SU-DHL-6 (cell line): ENCODE measurements at regions not wholly inside any gene's neighbourhood (a gene's known extent, or its start where the extent isn't known, plus 50 kb on each side); places are given as distances from the start of the nearest gene placed in this dataset.

Experiments
- H2AFZ ChIP-seq: fragments of 200-600 bp; sonication (generic); 2 replicates; pipeline ENCODE4 v1.6.1; 2014; ENCODE audit warnings: low read depth, mild to moderate bottlenecking, moderate library complexity, mixed read lengths, antibody characterized with exemption, low read length; ENCODE audit not compliant: severe bottlenecking
- H3F3A ChIP-seq: fragments of 200-600 bp; shearing (Covaris generic); 2 replicates; pipeline ENCODE4 v1.6.0; 2016; ENCODE audit warnings: antibody characterized with exemption, mild to moderate bottlenecking; ENCODE audit not compliant: insufficient read depth
- H3K27ac ChIP-seq: fragments of 200-600 bp; sonication (generic); 2 replicates; pipeline ENCODE4 v1.5.1; 2016; ENCODE audit warnings: low read depth, mild to moderate bottlenecking, low read length, moderate library complexity, mixed read lengths
- H3K27me3 ChIP-seq: fragments of 200-600 bp; sonication (generic), shearing (Covaris generic); 2 replicates; pipeline ENCODE4 v1.6.0; 2014; ENCODE audit warnings: mild to moderate bottlenecking, low read length
- H3K36me3 ChIP-seq: fragments of 200-600 bp; sonication (generic); 2 replicates; pipeline ENCODE4 v1.6.1; 2014; ENCODE audit warnings: mild to moderate bottlenecking, low read length, mixed read lengths
- H3K4me2 ChIP-seq: fragments of 300-600, 200-600 bp; shearing (Covaris generic), sonication (generic); 2 replicates; pipeline ENCODE4 v1.6.0; 2014; ENCODE audit warnings: low read length, low read depth, mild to moderate bottlenecking; ENCODE audit not compliant: poor library complexity, severe bottlenecking
- H3K4me3 ChIP-seq: fragments of 200-600 bp; sonication (generic); 2 replicates; pipeline ENCODE4 v1.5.1; 2014; ENCODE audit warnings: antibody characterized with exemption, low read length, mild to moderate bottlenecking, mixed read lengths; ENCODE audit not compliant: insufficient read depth, poor library complexity, severe bottlenecking
- H3K79me2 ChIP-seq: fragments of 200-600 bp; sonication (generic); 2 replicates; pipeline ENCODE4 v1.6.1; 2014; ENCODE audit warnings: mild to moderate bottlenecking, low read length, moderate library complexity; ENCODE audit not compliant: insufficient read depth
- H3K9ac ChIP-seq: fragments of 200-600 bp; sonication (generic); 2 replicates; pipeline ENCODE4 v1.7.0; 2014; ENCODE audit warnings: mild to moderate bottlenecking, low read length
- H3K9me2 ChIP-seq: fragments of 200-600 bp; sonication (generic); replicated peaks from 2 replicates; pipeline ENCODE4 v1.6.1; 2014; ENCODE audit warnings: low read length; ENCODE audit not compliant: insufficient read depth
- H3K9me3 ChIP-seq: fragments of 200-600 bp; sonication (generic); 2 replicates; pipeline ENCODE4 v1.6.1; 2014; ENCODE audit warnings: low read length, mixed read lengths; ENCODE audit not compliant: insufficient read depth
- H4K20me1 ChIP-seq: fragments of 200-600 bp; sonication (generic); 2 replicates; pipeline ENCODE4 v1.6.1; 2014; ENCODE audit warnings: low read depth, mild to moderate bottlenecking, antibody characterized with exemption, low read length, moderate library complexity, mixed read lengths
- EZH2phosphoT487 ChIP-seq: fragments of 200-600 bp; sonication (generic), shearing (Covaris generic); conservative IDR thresholded peaks from 2 replicates; pipeline ENCODE4 v1.6.1; 2018; ENCODE audit warnings: mild to moderate bottlenecking, antibody characterized with exemption, low read length, moderate library complexity, mixed read lengths
- TF ChIP-seq, protein P1 (sequence below): fragments of 200-600 bp; sonication (generic); IDR thresholded peaks from one replicate; pipeline ENCODE4 v1.5.1; 2017; ENCODE audit warnings: antibody characterized with exemption, mild to moderate bottlenecking, low read length, moderate library complexity; ENCODE audit not compliant: insufficient read depth, poor library complexity, severe bottlenecking

GRCh38 chr20:52760791-52761190 is 211.4 kb upstream of the TSHZ2 start:
- no peaks in the 10 kb centered on the region for H3K79me2 ChIP-seq
- H4K20me1 ChIP-seq = no peaks in the 10 kb centered on the region
- H3K27me3 ChIP-seq = no peaks in the 10 kb centered on the region
- no peaks in the 10 kb centered on the region for H3K36me3 ChIP-seq
- no peaks in the 10 kb centered on the region for H3F3A ChIP-seq
- no peaks in the 10 kb centered on the region for H3K9me2 ChIP-seq
- no peaks in the 10 kb centered on the region for H3K9me3 ChIP-seq
- H3K4me2 ChIP-seq = no peak overlapping the region
- no peak overlapping the region for H3K9ac ChIP-seq
- no peak overlapping the region for H3K4me3 ChIP-seq
- H3K27ac ChIP-seq = no peak overlapping the region
- TF ChIP-seq EZH2phosphoT487 = no peak
- TF ChIP-seq, protein P1, sequence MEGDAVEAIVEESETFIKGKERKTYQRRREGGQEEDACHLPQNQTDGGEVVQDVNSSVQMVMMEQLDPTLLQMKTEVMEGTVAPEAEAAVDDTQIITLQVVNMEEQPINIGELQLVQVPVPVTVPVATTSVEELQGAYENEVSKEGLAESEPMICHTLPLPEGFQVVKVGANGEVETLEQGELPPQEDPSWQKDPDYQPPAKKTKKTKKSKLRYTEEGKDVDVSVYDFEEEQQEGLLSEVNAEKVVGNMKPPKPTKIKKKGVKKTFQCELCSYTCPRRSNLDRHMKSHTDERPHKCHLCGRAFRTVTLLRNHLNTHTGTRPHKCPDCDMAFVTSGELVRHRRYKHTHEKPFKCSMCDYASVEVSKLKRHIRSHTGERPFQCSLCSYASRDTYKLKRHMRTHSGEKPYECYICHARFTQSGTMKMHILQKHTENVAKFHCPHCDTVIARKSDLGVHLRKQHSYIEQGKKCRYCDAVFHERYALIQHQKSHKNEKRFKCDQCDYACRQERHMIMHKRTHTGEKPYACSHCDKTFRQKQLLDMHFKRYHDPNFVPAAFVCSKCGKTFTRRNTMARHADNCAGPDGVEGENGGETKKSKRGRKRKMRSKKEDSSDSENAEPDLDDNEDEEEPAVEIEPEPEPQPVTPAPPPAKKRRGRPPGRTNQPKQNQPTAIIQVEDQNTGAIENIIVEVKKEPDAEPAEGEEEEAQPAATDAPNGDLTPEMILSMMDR = no peak
- no peak overlapping the region for H2AFZ ChIP-seq

DNA sequence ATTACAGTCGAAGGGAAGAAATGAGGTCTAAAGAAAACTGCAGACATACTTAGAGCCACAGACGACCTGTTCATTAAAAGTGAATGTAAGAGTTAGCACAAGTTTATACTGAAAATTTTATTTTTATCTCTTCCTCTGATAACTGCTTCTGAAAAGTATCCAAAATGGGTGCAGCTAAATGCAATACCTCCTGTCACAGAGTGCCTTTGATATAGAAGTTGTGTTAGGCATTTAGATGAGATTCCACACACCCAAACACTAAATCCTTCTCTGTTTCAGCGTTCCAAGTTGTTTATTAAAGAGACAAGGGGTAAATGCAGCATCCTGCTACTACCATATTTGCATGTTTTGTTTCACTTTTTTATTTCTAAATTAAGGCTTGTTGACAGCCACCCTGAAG is 214.7 kb upstream of the TSHZ2 start:
- Histone ChIP-seq H3K36me3 (no peaks in the 10 kb centered on the region), H3K9me3 (no peaks in the 10 kb centered on the region; the same call in 1 of the 2 replicates), H3K79me2 (no peaks in the 10 kb centered on the region), H3K9ac (no peak overlapping the region), H3F3A (no peaks in the 10 kb centered on the region), H4K20me1 (no peaks in the 10 kb centered on the region), H3K27ac (no peak overlapping the region), H3K4me3 (no peak overlapping the region), H2AFZ (no peak overlapping the region), H3K4me2 (no peak overlapping the region), H3K27me3 (no peaks in the 10 kb centered on the region), H3K9me2 (no peaks in the 10 kb centered on the region)
- TF ChIP-seq, protein P1 = no peak
- no peak for TF ChIP-seq EZH2phosphoT487

GRCh38 chr20:52755744-52756143 is 216.4 kb upstream of the TSHZ2 start:
- H3K9me2 ChIP-seq = no peaks in the 10 kb centered on the region
- no peak overlapping the region for H3K4me2 ChIP-seq
- H3K27me3 ChIP-seq = no peaks in the 10 kb centered on the region
- no peaks in the 10 kb centered on the region; the same call in 1 of the 2 replicates for H3K9me3 ChIP-seq
- H3K27ac ChIP-seq = no peak overlapping the region
- H3K9ac ChIP-seq = no peak overlapping the region
- H3K36me3 ChIP-seq = no peaks in the 10 kb centered on the region
- H3K79me2 ChIP-seq = no peaks in the 10 kb centered on the region
- H3F3A ChIP-seq = no peaks in the 10 kb centered on the region
- no peaks in the 10 kb centered on the region for H4K20me1 ChIP-seq
- H3K4me3 ChIP-seq = no peak overlapping the region
- TF ChIP-seq, protein P1 = no peak
- TF ChIP-seq EZH2phosphoT487 = no peak
- H2AFZ ChIP-seq = no peak overlapping the region
